HUES48 (cell line): ENCODE measurements at regions not wholly inside any gene's neighbourhood (a gene's known extent, or its start where the extent isn't known, plus 50 kb on each side); places are given as distances from the start of the nearest gene placed in this dataset.

ENCODE experiments used
- H3K27ac ChIP-seq: one replicate; pipeline ENCODE4 v1.7.0; 2013; ENCODE audit warnings: low read depth, low read length, inconsistent platforms
- H3K27me3 ChIP-seq: 2 replicates; pipeline ENCODE4 v1.6.1; 2013; ENCODE audit warnings: mild to moderate bottlenecking, low read length; ENCODE audit not compliant: control insufficient read depth, insufficient read depth
- H3K36me3 ChIP-seq: 2 replicates; pipeline ENCODE4 v1.6.1; 2013; ENCODE audit warnings: low read length; ENCODE audit not compliant: control insufficient read depth, insufficient read depth
- H3K4me1 ChIP-seq: 2 replicates; pipeline ENCODE4 v1.6.1; 2013; ENCODE audit warnings: mild to moderate bottlenecking, low read length; ENCODE audit not compliant: control insufficient read depth, insufficient read depth
- H3K4me3 ChIP-seq: 2 replicates; pipeline ENCODE4 v1.5.1; 2013; ENCODE audit warnings: mild to moderate bottlenecking, low read depth, low read length
- H3K9ac ChIP-seq: 2 replicates; pipeline ENCODE4 v1.6.1; 2013; ENCODE audit warnings: mild to moderate bottlenecking, low read depth, low read length, moderate library complexity
- H3K9me3 ChIP-seq: 2 replicates; pipeline ENCODE4 v1.6.1; 2013; ENCODE audit warnings: low read length; ENCODE audit not compliant: control insufficient read depth, insufficient read depth

DNA sequence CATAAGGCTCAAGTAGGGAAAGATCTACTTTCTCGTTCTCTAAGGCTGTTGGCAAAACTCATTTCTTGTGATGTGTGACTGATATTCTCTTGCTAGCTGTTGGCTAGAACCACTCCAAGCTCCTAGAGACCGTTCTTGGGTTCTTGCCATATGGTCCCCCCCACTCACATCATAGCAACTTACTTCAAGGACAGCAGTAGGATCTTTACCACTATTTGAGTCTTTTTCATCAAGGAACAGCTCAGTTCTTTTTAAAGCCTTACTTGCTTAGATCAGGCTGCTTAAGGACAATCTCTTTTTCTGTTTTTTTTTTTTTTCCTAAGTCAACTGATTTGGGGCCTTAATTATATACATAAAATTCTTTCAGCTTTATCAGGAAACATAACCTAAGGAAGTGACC is 251.1 kb downstream of the GPR37 start:
- Histone ChIP-seq H3K27me3 (no peaks in the 10 kb centered on the region), H3K4me3 (no peak overlapping the region), H3K9me3 (no peaks in the 10 kb centered on the region), H3K27ac (no peak overlapping the region), H3K36me3 (no peaks in the 10 kb centered on the region), H3K4me1 (no peaks in the 10 kb centered on the region), H3K9ac (no peak overlapping the region)

DNA sequence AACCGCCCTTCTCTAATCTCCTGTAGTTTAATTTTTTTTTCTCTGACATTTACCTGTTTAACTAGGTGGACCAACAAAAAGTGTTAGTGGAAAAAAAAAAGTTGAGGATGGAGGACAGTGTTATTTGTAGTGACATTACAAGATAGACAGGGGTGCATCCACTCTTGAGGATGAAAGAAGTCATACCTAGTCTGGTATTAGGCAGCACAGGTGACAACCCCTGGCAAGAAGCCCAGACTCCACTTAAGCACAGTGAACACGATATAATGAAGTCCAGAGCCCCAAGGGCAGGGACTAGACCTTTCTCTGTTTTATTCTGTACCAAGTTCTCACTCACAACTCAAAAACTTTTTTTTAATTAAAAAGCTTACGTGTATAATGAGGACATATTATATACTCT is 268.4 kb downstream of the GPR37 start:
- H3K4me3 ChIP-seq: no peak overlapping the region
- H3K4me1 ChIP-seq: no peaks in the 10 kb centered on the region

DNA sequence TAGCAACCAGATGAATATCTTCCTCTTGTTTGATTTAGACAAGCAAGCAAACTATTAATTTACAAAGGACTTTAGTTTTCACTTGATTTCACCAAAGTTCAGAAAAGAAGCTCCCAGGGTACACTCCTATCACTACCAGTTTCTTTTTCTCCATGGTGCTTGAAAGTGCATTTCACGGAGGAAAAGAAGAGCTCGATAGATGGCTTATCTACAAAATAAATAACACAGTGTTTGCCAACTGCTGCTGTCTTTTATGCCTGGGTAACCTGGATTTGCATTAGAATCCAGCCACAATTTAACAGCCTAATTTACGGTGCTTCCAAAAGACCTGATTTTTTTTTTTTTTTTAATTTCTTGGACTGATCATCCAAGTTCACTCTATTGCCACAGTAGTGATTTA is 275.7 kb downstream of the GPR37 start:
- Histone ChIP-seq H3K4me1 (peaks cover 14% of the 10 kb centered on the region), H3K27me3 (no peaks in the 10 kb centered on the region), H3K9me3 (no peaks in the 10 kb centered on the region), H3K36me3 (no peaks in the 10 kb centered on the region), H3K9ac (no peak overlapping the region), H3K27ac (no peak overlapping the region), H3K4me3 (no peak overlapping the region)

More for the DNA sequence above, 268.4 kb downstream of the GPR37 start:
- H3K27me3 ChIP-seq: no peaks in the 10 kb centered on the region
- no peak overlapping the region for H3K9ac ChIP-seq
- no peaks in the 10 kb centered on the region for H3K9me3 ChIP-seq
- no peaks in the 10 kb centered on the region for H3K36me3 ChIP-seq
- H3K27ac ChIP-seq: no peak overlapping the region

DNA sequence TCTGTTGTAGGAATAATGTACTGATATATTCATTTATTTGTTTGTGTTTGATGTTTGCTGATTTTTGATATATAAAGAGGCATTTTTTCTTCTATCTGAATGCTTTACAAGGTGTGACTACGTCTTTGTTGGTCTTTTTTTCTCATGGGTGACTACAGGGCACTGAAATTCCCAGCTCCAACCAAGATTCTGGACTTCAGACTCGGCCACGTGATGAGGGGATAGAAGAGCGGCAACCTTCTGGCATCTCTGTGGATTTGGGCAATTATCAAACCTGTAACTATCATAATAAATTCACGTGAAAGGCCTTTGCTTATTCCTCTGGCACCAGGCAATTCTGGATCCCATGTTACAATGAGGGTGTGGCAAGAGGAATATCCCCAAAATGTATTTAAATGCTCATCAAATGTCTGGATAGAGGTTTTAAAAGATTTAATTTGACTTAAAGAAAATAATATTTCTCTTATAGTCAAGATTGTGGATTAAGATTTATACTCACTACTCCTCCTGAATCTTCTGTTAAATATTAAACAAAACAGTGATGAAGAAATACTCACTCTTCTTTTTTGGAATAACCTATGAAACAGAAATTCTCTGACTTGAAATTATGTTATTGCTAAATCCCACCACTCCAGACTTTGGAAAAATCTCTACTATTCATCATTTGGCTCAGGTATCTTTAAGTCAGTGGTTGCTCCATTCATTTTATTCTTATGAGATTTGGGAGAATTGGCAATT is 276.3 kb downstream of the GPR37 start:
- Histone ChIP-seq H3K4me1 (peaks cover 14% of the 10 kb centered on the region), H3K9ac (no peak overlapping the region), H3K9me3 (no peaks in the 10 kb centered on the region), H3K27ac (no peak overlapping the region), H3K27me3 (no peaks in the 10 kb centered on the region), H3K4me3 (no peak overlapping the region), H3K36me3 (no peaks in the 10 kb centered on the region)

DNA sequence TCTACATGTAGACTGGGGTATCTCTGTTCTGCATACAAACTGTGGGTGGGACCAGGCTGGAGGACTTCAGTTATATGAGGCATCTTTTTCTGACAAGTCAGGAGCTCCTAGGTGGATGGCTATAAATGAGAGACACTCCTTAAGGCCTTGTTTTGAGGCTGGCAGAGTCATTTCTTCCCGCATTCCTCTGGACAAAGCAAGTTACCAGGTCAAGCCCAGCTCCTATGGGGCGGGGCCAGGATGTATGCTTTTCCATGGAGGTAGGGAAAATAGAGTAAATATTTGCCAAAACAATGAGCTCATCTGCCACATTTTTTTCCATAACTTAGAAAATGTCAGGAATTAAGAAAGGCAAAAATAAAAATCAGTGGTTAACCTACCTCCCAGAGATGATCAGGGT is 283.4 kb downstream of the GPR37 start:
- no peak overlapping the region for H3K27ac ChIP-seq
- H3K4me3 ChIP-seq: no peak overlapping the region
- no peaks in the 10 kb centered on the region for H3K9me3 ChIP-seq
- H3K4me1 ChIP-seq: no peaks in the 10 kb centered on the region
- no peaks in the 10 kb centered on the region for H3K36me3 ChIP-seq
- H3K27me3 ChIP-seq: no peaks in the 10 kb centered on the region
- no peak overlapping the region for H3K9ac ChIP-seq

DNA sequence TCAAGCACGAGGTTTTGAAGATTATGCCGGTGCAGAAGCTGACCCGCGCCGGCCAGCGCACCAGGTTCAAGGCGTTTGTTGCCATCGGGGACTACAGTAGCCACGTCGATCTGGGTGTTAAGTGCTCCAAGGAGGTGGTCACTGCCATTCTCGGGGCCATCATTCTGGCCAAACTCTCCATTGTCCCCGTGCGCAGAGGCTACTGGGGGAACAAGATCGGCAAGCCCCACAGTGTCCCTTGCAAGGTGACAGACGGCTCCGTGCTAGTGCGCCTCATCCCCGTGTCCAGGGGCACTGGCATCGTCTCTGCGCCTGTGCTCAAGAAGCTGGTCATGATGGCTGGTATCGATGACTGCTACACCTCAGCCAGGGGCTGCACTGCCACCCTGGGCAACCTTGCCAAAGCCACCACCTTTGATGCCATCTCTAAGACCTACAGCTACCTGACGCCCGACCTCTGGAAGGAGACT is 284.7 kb downstream of the GPR37 start:
- Histone ChIP-seq H3K27me3 (no peaks in the 10 kb centered on the region), H3K4me1 (no peaks in the 10 kb centered on the region), H3K4me3 (no peak overlapping the region), H3K27ac (no peak overlapping the region), H3K9me3 (no peaks in the 10 kb centered on the region), H3K9ac (no peak overlapping the region), H3K36me3 (no peaks in the 10 kb centered on the region)

DNA sequence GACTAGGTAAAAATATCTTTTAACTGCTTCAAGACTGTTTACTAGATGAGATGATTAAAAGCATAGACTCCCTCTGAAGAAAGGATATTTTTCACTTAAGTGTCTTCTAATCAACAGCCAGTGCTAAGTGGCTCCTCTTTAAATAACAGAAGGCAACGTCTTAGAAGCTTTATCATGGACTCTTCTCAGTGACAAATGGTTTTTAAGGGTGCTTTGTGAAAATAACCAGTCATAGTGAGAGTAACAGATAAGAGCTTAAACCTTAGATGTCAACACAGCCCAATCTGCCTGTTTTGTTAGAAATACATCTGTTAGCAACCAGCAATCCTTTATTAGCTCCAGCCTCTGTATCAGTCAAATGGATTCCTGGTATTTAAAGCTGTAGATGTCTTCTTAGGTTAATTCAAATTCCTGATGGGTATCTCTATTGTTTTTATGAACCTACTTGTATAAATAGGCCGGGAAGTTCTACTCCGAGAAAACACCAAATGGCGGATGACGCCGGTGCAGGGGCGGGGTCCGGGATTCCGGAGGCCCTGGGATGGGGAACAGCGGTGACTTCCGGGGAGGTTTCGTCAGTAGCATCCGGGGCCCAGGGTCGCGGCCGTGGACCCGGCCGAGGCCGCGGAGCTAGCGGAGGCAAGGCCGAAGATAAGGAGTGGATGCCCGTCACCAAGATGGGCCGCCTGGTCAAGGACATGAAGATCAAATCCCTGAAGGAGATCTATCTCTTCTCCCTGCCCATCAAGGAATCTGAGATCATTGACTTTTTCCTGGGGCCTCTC is 285.4 kb downstream of the GPR37 start:
- H3K27me3 ChIP-seq: no peaks in the 10 kb centered on the region
- H3K9me3 ChIP-seq: no peaks in the 10 kb centered on the region
- no peak overlapping the region for H3K4me3 ChIP-seq
- H3K27ac ChIP-seq: no peak overlapping the region
- no peak overlapping the region for H3K9ac ChIP-seq
- H3K4me1 ChIP-seq: no peaks in the 10 kb centered on the region
- no peaks in the 10 kb centered on the region for H3K36me3 ChIP-seq

DNA sequence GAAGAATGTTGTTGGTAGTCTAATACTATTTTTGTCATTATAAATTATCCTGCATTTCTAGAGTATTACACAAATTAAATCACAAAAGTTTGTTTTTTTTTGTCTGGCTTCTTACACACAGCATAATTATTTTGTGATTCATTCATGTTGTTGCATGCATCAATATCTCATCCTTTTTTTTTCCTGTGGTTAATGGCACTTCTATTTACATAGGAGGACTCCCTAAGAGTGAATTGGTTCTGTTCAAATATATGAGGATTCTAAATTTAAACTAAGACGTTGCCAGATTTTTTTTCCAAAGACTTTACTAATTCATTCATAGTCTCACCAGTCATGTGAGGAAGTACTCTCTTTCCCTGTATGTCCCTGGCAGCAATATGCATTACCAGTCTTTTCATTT is 303.3 kb downstream of the GPR37 start:
- no peak overlapping the region for H3K4me3 ChIP-seq
- H3K27me3 ChIP-seq: no peaks in the 10 kb centered on the region
- H3K9ac ChIP-seq: no peak overlapping the region
- H3K9me3 ChIP-seq: no peaks in the 10 kb centered on the region
- H3K4me1 ChIP-seq: no peaks in the 10 kb centered on the region
- H3K27ac ChIP-seq: no peak overlapping the region
- H3K36me3 ChIP-seq: no peaks in the 10 kb centered on the region

DNA sequence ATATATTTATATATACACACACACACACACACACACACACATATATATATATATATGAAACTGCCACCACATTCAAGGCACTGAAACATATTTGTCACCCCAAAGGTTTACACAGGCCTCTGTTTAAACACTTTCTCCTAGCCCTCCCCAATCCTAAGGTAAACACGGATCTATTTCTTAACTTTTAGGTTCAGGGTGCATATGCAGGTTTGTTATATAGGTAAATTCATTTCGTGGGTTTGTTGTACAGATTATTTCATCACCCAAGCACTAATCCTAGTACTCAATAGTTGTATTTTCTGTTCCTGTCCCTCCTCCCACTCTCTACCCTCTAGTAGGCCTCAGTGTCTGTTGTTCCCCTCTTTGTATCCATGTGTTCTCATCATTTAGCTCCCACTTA is 305.0 kb downstream of the GPR37 start:
- H3K4me3 ChIP-seq: no peak overlapping the region
- H3K27me3 ChIP-seq: no peaks in the 10 kb centered on the region
- H3K36me3 ChIP-seq: no peaks in the 10 kb centered on the region

DNA sequence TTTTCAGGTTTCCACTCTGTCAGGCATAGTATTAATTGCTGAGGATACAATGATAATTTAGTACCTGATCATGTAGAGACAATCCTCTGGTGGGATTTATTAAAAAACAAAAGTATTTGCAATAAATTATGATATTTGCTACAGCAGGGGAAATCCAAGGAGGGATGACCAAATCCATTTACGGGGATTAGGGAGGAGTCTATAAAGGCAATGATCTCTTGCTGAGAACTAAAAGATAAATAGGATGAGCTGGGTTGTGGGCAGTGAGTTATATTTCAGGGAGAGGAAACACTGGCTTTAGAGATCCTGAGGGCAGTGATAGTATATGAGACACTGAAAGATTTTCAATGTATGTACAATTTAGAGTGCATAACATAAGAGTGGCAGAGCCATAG is 305.5 kb downstream of the GPR37 start:
- Histone ChIP-seq H3K9me3 (no peaks in the 10 kb centered on the region), H3K9ac (no peak overlapping the region), H3K4me1 (no peaks in the 10 kb centered on the region), H3K4me3 (no peak overlapping the region), H3K27ac (no peak overlapping the region), H3K36me3 (no peaks in the 10 kb centered on the region), H3K27me3 (no peaks in the 10 kb centered on the region)

More for the DNA sequence above, 305.0 kb downstream of the GPR37 start:
- no peaks in the 10 kb centered on the region for H3K9me3 ChIP-seq
- no peak overlapping the region for H3K9ac ChIP-seq
- no peaks in the 10 kb centered on the region for H3K4me1 ChIP-seq
- H3K27ac ChIP-seq: no peak overlapping the region
